CD4-positive, alpha-beta T cell treated with Interleukin-2 at 100 ng/mL for 4 hours (primary cell): ENCODE measurements at regions not wholly inside any gene's neighbourhood (a gene's known extent, or its start where the extent isn't known, plus 50 kb on each side); places are given as distances from the start of the nearest gene placed in this dataset.
"Not testable (repeated sequence)": the region's sequence is repeated elsewhere in the genome, so short reads cannot be mapped to it uniquely, and the experiment has no call there.

ENCODE experiments used
- DNase-seq: peaks from one replicate; pipeline ENCODE4 v3.0.0-alpha.2; 2020; ENCODE audit warnings: low spot score

GRCh38 chr10:123221418-123221817, 67.2 kb downstream of the BUB3 start:
- no peak for DNase-seq

DNA sequence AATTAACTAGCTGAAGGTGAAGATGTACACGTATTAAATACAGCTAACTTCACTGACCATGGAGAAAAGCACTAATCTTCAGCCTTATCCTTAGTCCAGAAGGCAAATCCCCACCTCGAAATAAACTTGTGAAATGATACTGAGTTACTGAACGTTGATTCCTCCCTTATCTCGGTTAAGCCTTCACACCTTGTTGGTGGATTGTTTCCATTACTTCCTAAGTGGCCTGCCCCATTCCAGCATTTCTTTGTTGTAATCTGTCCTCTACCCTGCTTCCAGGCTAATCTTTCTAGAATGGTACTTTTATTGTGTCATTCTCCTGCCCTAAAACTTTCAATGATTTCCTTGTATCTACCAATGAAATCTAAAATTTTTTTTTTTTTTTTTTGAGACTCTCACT, 68.6 kb downstream of the BUB3 start:
- DNase-seq, result no peak

- DNase-seq, result no peak
Observed at GRCh38 chr10:123227706-123228105, 73.5 kb downstream of the BUB3 start.

GRCh38 chr10:123229927-123230630, 75.9 kb downstream of the BUB3 start:
- DNase-seq, result no peak

DNA sequence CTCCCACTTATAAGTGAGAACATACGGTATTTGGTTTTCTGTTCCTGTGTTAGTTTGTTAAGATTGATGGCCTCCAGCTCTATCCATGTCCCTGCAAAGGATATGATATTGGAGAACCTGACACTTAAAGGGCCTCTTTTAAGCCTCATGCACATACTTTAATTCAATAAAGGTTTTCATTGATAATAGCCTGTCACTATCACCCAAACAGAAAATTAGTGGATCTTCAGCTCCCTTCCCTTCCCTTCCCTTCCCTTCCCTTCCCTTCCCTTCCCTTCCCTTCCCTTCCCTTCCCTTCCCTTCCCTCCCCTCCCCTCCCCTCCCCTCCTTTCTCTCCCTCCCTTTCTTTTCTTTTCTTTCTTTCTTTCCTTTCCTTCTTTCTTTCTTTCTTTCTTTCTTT, 78.7 kb downstream of the BUB3 start:
- DNase-seq, result not testable (repeated sequence)

DNA sequence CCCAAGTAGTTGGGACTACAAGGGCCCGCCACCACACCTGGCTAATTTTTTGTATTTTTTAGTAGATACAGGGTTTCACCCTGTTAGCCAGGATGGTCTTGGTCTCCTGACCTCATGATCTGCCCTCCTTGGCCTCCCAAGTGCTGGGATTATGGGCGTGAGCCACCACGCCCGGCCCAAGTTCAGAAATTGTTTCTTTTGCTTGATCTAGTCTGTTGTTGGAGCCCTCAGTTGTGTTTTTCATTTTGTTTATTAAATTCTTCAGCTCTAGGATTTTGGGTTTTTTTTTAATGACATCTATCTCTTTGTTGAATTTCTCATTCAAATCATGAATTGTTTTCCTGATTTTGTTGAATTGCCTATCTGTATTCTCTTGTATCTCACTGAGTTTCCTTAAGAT, 80.8 kb downstream of the BUB3 start:
- DNase-seq, result not testable (repeated sequence)

DNA sequence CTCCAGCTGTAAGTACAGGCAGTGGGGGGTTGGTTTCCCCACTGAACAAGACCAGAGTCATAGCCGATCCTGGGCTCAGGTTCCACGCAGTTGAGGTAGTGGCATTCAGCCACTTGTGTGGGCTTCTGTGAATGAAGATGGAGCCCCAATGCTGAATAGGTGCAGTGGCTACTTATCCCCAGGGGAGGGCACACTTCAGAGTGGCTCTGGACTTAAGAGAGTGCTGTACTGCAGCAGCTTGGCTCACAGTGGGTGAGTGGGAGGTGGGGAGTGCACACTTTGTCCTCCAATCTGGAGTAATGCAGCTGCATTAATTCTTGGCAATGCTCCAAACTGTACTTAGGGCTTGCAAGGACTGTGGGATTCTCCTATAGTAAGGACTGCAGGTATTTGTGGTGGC, 81.9 kb downstream of the BUB3 start:
- no peak for DNase-seq

GRCh38 chr10:123240250-123240649, 86.0 kb downstream of the BUB3 start:
- DNase-seq, result no peak

DNA sequence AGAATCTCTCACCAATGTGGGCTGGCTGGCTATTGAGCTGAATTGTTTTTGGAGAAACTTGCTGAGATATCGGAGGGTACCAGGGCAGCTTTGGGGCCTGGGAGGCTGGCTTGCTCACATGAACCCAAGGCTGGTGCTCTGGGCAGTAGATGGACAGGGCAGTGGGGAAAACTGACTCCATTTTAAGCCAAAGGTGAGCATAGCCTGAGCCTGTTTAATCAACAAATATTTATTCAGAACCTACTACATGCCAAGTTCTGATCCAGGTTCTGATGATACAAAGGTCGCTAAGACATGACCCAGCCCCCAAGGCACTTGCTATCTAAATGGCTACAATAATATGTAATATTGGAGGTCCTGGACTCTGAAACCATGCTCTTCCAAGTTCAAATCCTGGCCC, 86.6 kb downstream of the BUB3 start:
- DNase-seq, result no peak

DNA sequence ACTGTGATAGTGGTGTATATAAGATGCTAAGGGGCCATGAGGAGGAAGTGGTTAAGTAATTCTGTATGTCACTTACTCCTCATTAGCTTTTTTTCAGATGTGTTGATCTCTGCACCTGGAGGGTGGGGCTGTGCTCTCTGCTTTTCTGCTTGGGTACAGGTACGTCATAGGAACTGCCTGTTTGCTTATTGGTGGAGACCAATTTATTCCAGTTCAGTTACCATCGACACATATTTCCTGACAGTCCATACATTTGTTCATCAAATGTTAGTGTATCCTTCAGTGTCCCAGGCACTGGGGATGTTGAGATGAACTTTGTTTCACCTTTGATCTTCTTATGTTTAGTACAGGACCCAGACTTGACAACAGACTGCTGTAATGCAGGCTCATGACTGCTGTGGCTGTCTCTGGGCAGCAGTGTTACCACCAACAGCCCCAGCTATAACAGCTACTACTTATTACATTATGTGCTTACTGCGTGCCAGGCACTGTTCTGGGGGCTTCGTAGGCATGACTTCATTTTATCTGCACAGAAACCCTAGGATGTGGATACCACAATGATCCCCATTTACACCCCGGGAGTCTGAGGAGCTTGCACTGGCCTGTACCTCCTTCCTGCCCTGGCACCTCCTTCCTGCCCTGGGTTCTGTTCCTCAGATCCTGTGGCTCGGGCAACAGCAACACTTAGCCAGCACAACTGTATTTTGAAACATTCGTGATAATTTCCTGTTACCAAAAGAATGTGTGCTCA, 87.4 kb downstream of the BUB3 start:
- DNase-seq, result peak; percentile 59

- no peak for DNase-seq
Observed at GRCh38 chr10:123244747-123245146, 90.5 kb downstream of the BUB3 start.

GRCh38 chr10:123245264-123245663, 91.1 kb downstream of the BUB3 start:
- DNase-seq, result no peak

- no peak for DNase-seq
Observed at GRCh38 chr10:123249894-123250293, 95.7 kb downstream of the BUB3 start.

GRCh38 chr10:123250640-123251039, 96.4 kb downstream of the BUB3 start:
- no peak for DNase-seq

GRCh38 chr10:123252779-123253178, 98.6 kb downstream of the BUB3 start:
- DNase-seq, result no peak

GRCh38 chr10:123254343-123254742, 100.1 kb downstream of the BUB3 start:
- DNase-seq, result not testable (repeated sequence)

- DNase-seq, result no peak
Observed at GRCh38 chr10:123257904-123258456, 103.8 kb downstream of the BUB3 start.

DNA sequence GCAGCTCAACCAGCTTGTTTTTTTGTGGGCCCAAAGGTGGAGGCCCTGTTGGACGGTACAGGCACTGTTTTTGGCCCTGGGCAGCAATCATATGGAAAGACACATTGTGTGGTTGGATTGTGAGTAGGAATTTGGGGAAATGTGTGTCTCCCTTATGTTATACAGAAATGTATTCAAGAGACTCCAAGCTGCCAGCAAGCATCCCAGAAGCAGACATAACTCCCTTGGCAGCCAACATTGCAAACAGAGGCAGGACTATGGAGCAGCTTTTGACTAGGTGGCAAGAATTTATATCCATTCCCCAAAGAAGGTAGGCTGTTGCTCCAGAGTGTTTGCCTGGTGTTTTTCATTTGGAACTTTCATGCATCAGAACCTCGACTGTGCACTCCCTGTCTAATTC, 104.9 kb downstream of the BUB3 start:
- DNase-seq, result no peak

- no peak for DNase-seq
Observed at GRCh38 chr10:123259791-123260190, 105.6 kb downstream of the BUB3 start.

- DNase-seq, result no peak
Observed at GRCh38 chr10:123262456-123262855, 108.3 kb downstream of the BUB3 start.

DNA sequence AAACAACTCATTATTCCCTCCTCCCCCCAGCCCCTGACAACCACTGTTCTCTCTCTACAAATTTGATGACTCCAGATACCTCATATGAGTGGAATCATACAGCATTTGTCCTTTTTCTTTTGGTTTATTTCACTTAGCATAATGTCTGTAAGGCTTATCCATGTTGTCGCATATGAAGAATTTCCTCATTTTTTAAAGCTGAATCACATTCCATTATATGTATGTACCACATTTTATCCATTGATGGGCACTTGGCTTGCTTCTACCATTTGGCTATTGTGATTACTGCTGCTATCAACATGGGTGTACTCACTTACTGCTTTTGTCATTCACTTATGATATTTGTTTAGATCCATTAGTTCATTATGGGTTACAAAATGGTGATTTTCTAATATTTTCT, 112.8 kb downstream of the BUB3 start:
- DNase-seq, result no peak

DNA sequence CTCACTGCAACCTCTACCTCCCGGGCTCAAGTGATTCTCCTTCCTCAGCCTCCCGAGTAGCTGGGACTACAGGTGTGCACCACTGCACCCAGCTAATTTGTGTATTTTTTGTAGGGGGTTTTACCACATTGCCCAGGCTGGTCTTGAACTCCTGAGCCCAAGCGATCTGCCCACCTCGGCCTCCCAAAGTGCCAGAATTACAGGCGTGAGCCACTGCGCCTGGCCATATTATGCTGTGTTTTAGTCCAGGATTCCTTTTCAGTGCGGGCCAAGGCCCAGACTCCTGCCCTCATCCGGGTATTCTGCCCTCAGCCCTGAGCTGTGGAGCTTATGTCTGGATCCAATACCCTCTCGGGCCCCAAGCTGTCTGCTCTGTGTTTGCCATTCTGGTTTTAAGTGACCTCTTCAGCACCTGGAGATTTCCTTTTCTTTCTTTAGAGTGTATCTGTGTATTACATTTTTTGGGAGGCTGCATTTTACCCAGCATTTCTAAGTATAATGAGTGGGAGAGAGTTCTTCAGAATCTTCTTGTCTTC, 114.9 kb downstream of the BUB3 start:
- no peak for DNase-seq

DNA sequence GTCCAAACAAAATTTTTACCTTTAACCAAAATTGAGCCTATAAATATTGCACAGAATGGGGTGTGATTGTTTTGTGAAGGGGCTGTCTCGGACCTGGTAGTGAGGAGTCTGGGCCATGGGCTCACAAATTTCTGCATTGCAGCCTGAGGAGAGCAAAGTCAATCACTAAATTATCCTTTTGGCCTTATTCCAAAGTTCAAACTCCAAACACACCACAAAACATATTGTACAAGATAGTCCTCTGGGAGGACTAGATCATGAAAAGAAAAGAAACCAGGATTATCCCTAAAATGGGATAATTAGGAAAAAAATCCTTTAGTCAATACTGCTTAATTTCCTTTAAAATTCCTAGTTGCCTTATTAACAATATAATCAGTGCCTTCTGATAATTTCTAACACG, 115.5 kb downstream of the BUB3 start:
- no peak for DNase-seq
